CD14-positive monocyte (primary cell): ENCODE measurements at regions not wholly inside any gene's neighbourhood (a gene's known extent, or its start where the extent isn't known, plus 50 kb on each side); places are given as distances from the start of the nearest gene placed in this dataset.

ENCODE experiments used
- DNase-seq, 3 donors: peaks; one replicate each; pipeline ENCODE4 v3.0.0-alpha.2; 2011 to 2022
- H2AFZ ChIP-seq: 2 replicates; pipeline ENCODE4 v1.6.0; 2012; ENCODE audit warnings: mild to moderate bottlenecking, low read depth, low read length, inconsistent platforms; ENCODE audit not compliant: insufficient read depth, poor library complexity, severe bottlenecking
- H3K27ac ChIP-seq, 2 donors: 1 replicate in 1 of 2; 2 replicates in 1 of 2; pipeline ENCODE4 v1.5.1; 2012 to 2013; ENCODE audit warnings: low read length in 2 of 2, control low read depth in 1 of 2, inconsistent platforms in 1 of 2, low read depth in 1 of 2, mild to moderate bottlenecking in 1 of 2
- H3K27me3 ChIP-seq, 2 donors: one replicate each; pipeline versions ENCODE4 v1.6.0 to v1.6.1; 2011 to 2013; ENCODE audit warnings: low read length in 2 of 2; ENCODE audit not compliant: control insufficient read depth in 2 of 2, insufficient read depth in 2 of 2
- H3K36me3 ChIP-seq, 2 donors: replicated peaks in 1 of 2; 1 replicate in 1 of 2; 2 replicates in 1 of 2; pipeline versions ENCODE4 v1.5.1 to v1.6.1; 2012 to 2013; ENCODE audit warnings: low read length in 2 of 2, control low read depth in 1 of 2, inconsistent platforms in 1 of 2, mild to moderate bottlenecking in 1 of 2; ENCODE audit not compliant: insufficient read depth in 2 of 2, control insufficient read depth in 1 of 2
- H3K4me1 ChIP-seq, 2 donors: 1 replicate in 1 of 2; 2 replicates in 1 of 2; pipeline versions ENCODE4 v1.5.1 to v1.6.1; 2012 to 2013; ENCODE audit warnings: low read length in 2 of 2, control low read depth in 1 of 2, inconsistent platforms in 1 of 2, mild to moderate bottlenecking in 1 of 2, moderate library complexity in 1 of 2; ENCODE audit not compliant: insufficient read depth in 2 of 2, control insufficient read depth in 1 of 2
- H3K4me2 ChIP-seq: replicated peaks from 2 replicates; pipeline ENCODE3; 2012; ENCODE audit warnings: low read length, moderate library complexity, mild to moderate bottlenecking; ENCODE audit not compliant: poor library complexity, severe bottlenecking; ENCODE audit errors: extremely low read depth
- H3K4me3 ChIP-seq, 3 experiments: fragments of 200-600 bp in 1 of 3; sonication (generic) in 1 of 3; replicated peaks in 1 of 3; 1 replicate in 2 of 3; 2 replicates in 1 of 3; pipeline ENCODE4 v1.5.1; 2011 to 2013; ENCODE audit warnings: low read length in 3 of 3, mild to moderate bottlenecking in 3 of 3, control low read depth in 2 of 3, low read depth in 2 of 3, inconsistent platforms in 1 of 3, moderate library complexity in 1 of 3
- H3K79me2 ChIP-seq: 2 replicates; pipeline ENCODE4 v1.6.0; 2012; ENCODE audit warnings: mild to moderate bottlenecking, control low read depth, inconsistent platforms, low read length, moderate library complexity; ENCODE audit not compliant: insufficient read depth
- H3K9ac ChIP-seq: 2 replicates; pipeline ENCODE4 v1.6.0; 2017; ENCODE audit warnings: low read length, mild to moderate bottlenecking; ENCODE audit not compliant: insufficient read depth, poor library complexity, severe bottlenecking
- H3K9me3 ChIP-seq, 2 donors: replicated peaks in 1 of 2; 1 replicate in 1 of 2; 2 replicates in 1 of 2; pipeline versions ENCODE4 v1.5.1 to v1.6.1; 2012 to 2013; ENCODE audit warnings: low read length in 2 of 2, control low read depth in 1 of 2; ENCODE audit not compliant: control insufficient read depth in 1 of 2, insufficient read depth in 1 of 2
- H4K20me1 ChIP-seq: 2 replicates; pipeline ENCODE4 v1.6.0; 2012; ENCODE audit warnings: mild to moderate bottlenecking, low read length, control low read depth, moderate library complexity; ENCODE audit not compliant: insufficient read depth
- H3K27ac Mint-ChIP-seq, 7 donors: one replicate each; pipeline ENCODE4 v1.8.0; 2020; ENCODE audit warnings: mild to moderate bottlenecking in 7 of 7, mixed read lengths in 7 of 7, moderate library complexity in 6 of 7, inconsistent platforms in 2 of 7
- H3K27me3 Mint-ChIP-seq, 3 donors: one replicate each; pipeline ENCODE4 v1.8.0; 2021 to 2022; ENCODE audit warnings: low read depth in 3 of 3, mild to moderate bottlenecking in 3 of 3, mixed read lengths in 3 of 3, moderate library complexity in 3 of 3, inconsistent platforms in 1 of 3
- H3K36me3 Mint-ChIP-seq, 2 donors: one replicate each; pipeline ENCODE4 v1.8.0; 2020; ENCODE audit warnings: mixed read lengths in 2 of 2, inconsistent platforms in 1 of 2, mild to moderate bottlenecking in 1 of 2
- H3K4me1 Mint-ChIP-seq: one replicate; pipeline ENCODE4 v1.8.0; 2020; ENCODE audit warnings: mild to moderate bottlenecking, mixed read lengths
- H3K4me3 Mint-ChIP-seq, 2 donors: one replicate each; pipeline ENCODE4 v1.8.0; 2020; ENCODE audit warnings: mild to moderate bottlenecking in 2 of 2, mixed read lengths in 2 of 2, moderate library complexity in 1 of 2
- H3K9me3 Mint-ChIP-seq, 7 donors: one replicate each; pipeline ENCODE4 v1.8.0; 2020 to 2022; ENCODE audit warnings: mixed read lengths in 7 of 7, mild to moderate bottlenecking in 6 of 7, moderate library complexity in 6 of 7, inconsistent platforms in 2 of 7
- CTCF ChIP-seq: fragments of 200-600 bp; IDR thresholded peaks from one replicate; pipeline ENCODE4 v1.8.0; 2022; ENCODE audit warnings: antibody characterized with exemption, mild to moderate bottlenecking
- WGBS: methylation state at CpG from one replicate; pipeline ENCODE4 v1.1.5; 2013; ENCODE audit warnings: missing lambda C conversion rate; ENCODE audit not compliant: insufficient coverage; 5-methylcytosine and 5-hydroxymethylcytosine counted together
- intact Hi-C, 2 donors: fragments of 100-400 bp; cut with micrococcal nuclease; formaldehyde crosslinking; loops; one replicate each; pipeline versions ENCODE4 v1.15.0 to v1.15.1; 2023

- no peak overlapping the region for H3K9ac ChIP-seq
- Mint-ChIP-seq H3K4me1 (no peaks in the 10 kb centered on the region), H3K27me3 (peaks cover 0 to 2% (median 1%) of the 10 kb centered on the region in 3 donors), H3K9me3 (peaks cover 0 to 2% (median 0%) of the 10 kb centered on the region in 7 donors), H3K27ac (no peak overlapping the region), H3K36me3 (no peaks in the 10 kb centered on the region), H3K4me3 (no peak overlapping the region)
- H3K4me1 ChIP-seq: no peaks in the 10 kb centered on the region
- H3K27ac ChIP-seq: no peak overlapping the region
- no peaks in the 10 kb centered on the region for H3K36me3 ChIP-seq
- no peaks in the 10 kb centered on the region for H3K9me3 ChIP-seq
- TF ChIP-seq CTCF: no peak
- H3K79me2 ChIP-seq: no peaks in the 10 kb centered on the region
- no peak for DNase-seq
- intact Hi-C loops: no loop called here
- H3K4me3 ChIP-seq: no peak overlapping the region
- H4K20me1 ChIP-seq: no peaks in the 10 kb centered on the region
- H3K4me2 ChIP-seq: no peak overlapping the region
- no peak overlapping the region for H2AFZ ChIP-seq
- no peaks in the 10 kb centered on the region for H3K27me3 ChIP-seq
- WGBS: no CpG with 5 or more reads among the region's 2 CpGs
These were observed 260.7 kb upstream of the ARRDC3 start for GRCh38 chr5:91643797-91644196.

DNA sequence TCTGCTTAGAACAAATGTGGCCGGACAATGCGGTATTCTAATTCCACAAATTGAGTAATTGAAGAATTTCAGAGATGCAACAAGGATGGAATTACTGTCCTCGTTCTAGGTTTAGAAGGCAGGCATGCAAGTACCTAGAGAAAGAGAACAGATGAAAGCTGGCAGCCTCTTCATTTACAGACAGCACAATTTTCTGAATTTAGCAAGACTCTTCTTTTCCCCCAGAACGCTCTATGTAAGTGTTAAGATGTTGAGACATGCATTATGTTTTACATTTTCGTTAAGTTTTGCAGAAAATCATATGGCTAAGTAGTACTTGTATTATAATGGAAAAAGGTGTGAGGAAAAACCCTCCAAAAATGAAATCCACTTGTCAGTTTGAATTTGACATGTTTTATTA is 259.5 kb upstream of the ARRDC3 start:
- Histone ChIP-seq H3K27me3 (no peaks in the 10 kb centered on the region), H3K4me3 (no peak overlapping the region), H3K36me3 (no peaks in the 10 kb centered on the region), H3K27ac (no peak overlapping the region), H4K20me1 (no peaks in the 10 kb centered on the region), H3K4me1 (no peaks in the 10 kb centered on the region), H3K79me2 (no peaks in the 10 kb centered on the region), H3K4me2 (no peak overlapping the region), H2AFZ (no peak overlapping the region), H3K9me3 (no peaks in the 10 kb centered on the region), H3K9ac (no peak overlapping the region)
- WGBS: no CpG with 5 or more reads among the region's 5 CpGs
- Mint-ChIP-seq H3K4me3 (no peak overlapping the region), H3K9me3 (peaks cover 0 to 2% (median 0%) of the 10 kb centered on the region in 7 donors), H3K4me1 (no peaks in the 10 kb centered on the region), H3K27me3 (peaks cover 1 to 4% (median 2%) of the 10 kb centered on the region in 3 donors), H3K27ac (no peak overlapping the region), H3K36me3 (no peaks in the 10 kb centered on the region)
- no peak for DNase-seq
- intact Hi-C loops: no loop called here
- no peak for TF ChIP-seq CTCF
